ENCODE measurements at regions not wholly inside any gene's neighbourhood (a gene's known extent, or its start where the extent isn't known, plus 50 kb on each side); places are given as distances from the start of the nearest gene placed in this dataset.
"Not testable (repeated sequence)": the region's sequence is repeated elsewhere in the genome, so short reads cannot be mapped to it uniquely, and the experiment has no call there.

DNA sequence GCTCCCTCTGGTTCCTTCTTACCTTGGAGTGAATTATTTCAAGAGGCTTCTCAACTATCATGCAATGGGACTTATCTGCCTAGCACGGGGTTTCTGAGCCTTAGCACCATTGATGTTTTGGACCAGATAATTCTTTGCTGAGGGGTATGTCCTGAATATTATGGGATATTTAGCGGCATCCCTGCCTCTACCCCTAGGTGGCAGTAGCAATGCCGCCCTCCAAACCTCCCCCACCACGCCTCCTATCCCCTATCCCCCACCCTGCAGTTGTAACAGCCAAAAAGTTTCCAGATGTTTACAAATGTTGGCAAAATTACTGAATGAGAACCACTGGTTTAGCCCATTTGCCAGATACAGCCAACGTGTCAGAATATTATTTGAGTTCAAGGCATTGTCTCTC, 125.5 kb downstream of the POSTN start:
- DNase-seq: no peak

DNA sequence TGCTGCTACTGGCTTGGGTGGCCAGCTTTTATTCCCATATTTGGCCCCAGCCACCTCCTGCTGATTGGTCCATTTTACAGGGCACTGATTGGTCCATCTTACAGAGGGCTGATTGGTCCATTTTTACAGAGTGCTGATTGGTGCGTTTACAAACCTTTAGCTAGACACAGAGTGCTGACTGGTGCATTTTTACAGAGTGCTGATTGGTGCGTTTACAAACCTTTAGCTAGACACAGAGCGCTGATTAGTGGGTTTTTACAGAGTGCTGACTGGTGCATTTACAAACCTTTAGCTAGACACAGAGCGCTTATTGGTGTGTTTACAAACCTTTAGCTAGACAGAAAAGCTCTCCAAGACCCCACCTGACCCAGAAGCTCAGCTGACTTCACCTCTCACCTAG, 126.3 kb downstream of the POSTN start:
- DNase-seq: not testable (repeated sequence)

DNA sequence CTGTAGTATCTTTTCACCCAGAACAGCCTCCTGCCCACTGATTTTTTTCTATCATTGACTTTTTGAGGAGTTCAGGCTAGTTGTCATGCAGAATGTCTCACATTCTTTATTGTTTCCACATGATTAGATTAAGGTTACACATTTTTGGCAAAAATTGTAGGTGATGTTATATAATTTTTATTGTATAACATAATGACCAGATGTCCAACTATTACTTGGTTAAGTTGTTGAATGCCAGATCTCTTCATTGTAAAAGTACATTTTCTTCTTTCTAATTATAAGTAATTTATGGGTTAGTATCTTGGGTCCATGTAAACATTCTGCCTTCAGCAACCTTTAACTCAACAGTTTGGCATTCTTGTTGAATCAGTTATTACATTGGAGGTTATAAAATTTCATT, 138.4 kb downstream of the POSTN start:
- DNase-seq: no peak

DNA sequence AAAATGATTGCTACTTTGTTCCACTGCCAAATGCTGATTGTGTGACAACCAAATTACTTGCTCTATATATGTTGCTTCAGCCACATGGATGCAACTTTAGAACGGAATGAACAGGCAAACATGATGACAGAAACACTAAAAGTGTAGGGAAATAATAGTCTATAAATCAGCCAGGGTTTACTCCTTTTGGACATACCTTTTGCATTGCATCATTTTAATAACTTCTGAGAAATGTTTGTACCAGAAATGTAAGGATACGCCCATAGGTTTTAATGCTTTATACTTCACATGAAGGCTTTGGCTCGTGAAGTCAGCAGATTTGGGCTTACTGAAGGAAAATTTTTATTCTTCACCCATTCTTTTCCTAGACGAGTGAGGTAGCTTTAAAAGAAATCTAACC, 141.0 kb downstream of the POSTN start:
- DNase-seq: no peak

DNA sequence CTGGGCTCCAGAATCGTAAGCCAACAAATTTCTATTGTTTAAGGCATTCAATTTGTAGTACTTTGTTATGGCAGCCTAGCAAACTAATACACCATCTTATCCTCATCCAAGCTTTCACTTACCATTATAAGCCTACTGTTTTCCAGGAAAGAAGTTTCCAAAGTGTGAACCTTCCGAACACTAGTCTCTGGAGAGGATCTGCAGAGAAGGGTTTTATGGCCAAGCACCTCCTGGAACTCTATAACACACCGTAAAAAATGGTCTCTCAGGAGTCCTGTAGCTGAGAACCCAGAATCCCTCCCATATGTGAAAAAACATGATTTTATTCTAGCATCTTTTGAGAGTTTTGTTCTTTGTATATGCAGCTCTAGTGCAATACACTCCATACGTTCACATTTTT, 142.1 kb downstream of the POSTN start:
- no peak for DNase-seq

DNA sequence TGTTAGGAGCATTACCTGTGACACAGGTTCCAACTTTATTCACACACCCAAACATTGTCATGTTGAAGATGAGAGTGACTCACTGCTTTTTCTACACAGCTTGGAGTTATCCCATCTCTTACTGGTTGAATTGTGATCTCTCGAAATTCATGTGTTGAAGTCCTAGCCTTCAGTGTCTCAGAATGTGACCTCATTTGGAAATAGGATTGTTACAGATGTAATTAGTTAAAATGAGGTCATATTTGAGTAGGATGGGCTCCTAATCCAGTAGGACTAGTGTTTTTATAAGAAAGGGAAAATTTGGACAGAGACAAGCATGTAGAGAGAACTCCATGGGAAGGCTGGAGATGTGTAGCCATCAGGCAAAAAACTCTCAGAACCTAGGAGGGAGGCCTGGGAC, 142.5 kb downstream of the POSTN start:
- no peak for DNase-seq

DNA sequence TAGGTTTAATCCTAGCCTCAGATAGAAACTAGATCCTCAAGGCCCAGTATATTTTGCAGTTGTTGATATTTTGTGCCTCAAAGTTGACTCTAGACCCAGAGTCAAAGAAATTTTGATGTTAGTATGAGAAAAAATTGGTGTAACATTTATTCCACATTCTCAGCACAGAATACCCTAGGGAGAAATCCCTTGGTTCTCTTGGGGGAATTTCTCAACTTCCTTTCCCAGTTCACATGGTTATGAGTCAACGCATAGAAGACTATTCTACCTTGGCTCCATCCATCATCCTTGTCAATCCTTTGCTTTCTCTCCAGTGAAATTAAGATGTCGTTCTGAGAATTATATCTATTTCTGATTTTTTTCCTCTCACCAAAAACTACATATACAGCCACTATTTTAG, 145.3 kb downstream of the POSTN start:
- DNase-seq: no peak

DNA sequence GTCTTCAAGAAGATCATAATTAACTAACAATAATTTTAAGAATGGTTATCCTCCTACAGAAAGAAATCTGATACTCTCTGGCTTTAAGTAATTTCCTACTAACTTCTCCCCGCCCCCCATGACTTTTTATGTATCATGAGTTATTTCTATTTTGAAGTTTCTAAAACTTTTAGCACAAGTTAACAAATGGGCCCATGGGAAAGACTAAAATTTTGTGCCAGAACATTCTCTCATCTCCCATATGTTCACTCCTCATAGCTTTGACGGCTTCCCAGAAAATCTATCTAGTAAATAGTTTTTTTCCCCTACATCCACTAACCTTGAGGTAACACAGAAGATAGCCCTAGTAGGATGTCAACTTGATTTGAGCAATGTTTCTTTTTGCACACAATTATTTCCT, 148.3 kb downstream of the POSTN start:
- no peak for DNase-seq

DNA sequence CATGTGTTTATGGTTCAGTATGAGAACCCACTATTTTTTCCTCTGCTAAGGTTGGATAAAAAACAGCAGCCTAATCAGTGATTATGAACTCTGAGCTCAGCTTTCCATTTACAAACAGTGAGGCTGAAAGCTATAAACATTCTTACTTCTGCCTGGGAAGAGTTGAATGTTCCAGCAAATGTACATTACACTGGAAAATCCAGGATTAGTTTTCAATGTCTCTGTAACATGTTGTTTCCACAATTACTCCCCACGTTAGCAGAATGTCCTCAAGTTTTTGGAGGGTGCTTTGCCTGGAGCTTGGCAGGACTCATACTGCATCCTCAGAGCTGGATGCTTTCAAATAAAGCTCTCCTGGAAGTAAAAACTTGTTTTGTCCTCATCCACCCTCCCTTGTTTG, 150.4 kb downstream of the POSTN start:
- DNase-seq: no peak

DNA sequence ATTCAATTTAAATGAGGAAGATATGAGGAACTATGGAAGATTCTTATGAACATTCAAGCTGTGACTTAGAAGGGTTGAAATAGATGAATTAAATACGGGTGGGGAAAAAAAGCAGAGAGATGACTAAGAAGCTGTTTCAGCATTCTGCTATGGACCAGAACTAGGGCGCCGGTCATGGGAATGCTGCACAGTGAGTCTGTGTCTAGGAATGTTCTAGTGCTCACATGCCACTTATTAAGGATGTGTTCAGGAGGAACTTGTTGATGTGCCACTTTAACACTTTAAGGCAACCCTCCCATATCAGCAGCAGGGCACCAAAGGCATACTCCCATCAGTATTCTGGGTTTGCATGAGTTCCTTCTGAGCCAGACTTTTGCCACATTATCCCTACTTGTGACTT, 152.1 kb downstream of the POSTN start:
- no peak for DNase-seq

DNA sequence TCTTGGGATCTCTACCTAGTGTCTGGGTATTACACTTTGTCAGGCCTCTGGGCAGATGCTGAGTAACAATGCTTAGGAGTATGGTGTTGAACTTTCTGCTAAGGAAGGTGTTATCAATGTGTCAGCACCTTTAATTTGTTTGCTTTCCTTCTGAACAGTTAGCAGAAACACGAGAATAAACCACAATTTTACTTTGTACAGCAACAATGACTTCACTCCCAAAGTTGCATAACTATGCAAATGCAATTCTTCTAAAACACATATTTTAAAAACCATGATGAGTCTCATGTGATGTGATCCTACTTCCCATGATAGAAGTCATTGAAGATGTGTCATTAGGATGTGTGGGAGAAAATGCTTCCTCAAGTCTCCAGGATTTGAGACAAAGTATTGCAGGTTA, 155.0 kb downstream of the POSTN start:
- DNase-seq: no peak

DNA sequence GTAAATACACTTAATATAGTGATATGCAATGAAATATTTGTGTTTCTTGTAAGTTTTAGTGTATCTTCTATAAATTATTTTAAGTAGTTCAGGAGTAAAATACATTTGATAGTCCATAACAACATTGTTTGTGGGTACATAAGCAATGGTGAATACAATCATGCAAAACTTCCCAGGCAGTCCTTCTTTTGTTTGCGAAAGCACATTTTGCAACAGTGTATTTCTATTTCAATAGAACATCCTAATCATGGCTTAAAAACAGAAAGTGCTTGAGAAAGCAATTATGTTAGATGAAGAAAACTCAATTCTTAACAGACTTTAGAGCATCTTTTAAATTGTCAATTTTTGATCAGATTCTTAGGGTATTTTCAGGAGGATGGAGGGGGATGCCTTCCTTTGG, 155.6 kb downstream of the POSTN start:
- no peak for DNase-seq

DNA sequence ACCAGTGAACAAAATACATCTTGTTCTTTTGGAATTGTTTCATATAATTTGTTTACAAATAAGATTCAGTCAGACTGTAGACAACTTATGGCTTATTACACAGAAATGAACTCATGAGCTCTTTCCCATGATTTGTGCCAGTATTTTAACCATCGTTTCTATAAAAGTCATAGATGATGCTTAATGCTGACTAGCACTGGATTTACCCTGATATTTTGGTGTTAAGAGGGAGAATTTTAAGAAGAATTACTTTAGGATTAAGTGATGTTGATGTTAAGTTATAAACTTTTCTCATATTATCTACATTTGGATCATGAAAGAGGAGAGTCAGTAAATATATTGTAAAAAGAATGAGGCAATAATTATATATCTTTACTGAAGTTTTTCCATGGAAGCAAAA, 162.7 kb downstream of the POSTN start:
- no peak for DNase-seq

DNA sequence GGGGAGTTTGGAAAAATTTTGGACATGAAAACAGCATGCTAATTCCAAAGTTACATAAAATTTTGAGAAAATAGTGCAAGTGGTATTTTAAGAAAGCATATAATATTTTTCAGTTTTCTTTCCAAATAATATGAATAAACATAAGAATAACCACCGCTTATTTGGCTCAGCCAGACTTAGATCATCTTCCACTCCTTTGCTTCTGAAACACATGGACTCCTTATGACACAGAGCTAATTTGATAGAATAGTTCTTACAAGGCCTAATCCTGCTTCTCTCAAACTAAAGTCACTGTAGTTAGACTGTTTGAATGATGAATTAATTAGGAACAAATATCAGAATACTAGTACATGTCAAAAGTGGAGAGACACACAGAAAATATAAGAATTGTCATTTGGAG, 165.5 kb downstream of the POSTN start:
- DNase-seq: no peak

DNA sequence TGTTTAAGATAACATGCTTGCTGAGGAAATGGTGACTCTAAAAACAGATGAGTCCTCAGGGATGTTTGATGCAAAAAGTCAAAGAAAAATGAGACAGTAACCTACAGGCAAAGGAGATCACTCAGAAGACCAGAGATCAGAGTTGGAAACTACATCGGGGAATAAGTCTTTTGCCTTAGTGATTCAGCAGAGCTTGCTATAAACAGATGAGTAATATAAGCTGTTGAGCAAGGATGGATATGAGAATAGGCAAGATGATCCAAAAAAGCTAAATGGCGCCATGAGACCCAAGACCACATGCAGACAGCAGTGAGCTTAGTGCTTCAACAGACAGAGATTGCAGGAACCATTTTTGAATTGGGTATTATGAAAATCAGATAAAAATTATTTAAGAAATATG, 168.6 kb downstream of the POSTN start:
- DNase-seq: no peak

DNA sequence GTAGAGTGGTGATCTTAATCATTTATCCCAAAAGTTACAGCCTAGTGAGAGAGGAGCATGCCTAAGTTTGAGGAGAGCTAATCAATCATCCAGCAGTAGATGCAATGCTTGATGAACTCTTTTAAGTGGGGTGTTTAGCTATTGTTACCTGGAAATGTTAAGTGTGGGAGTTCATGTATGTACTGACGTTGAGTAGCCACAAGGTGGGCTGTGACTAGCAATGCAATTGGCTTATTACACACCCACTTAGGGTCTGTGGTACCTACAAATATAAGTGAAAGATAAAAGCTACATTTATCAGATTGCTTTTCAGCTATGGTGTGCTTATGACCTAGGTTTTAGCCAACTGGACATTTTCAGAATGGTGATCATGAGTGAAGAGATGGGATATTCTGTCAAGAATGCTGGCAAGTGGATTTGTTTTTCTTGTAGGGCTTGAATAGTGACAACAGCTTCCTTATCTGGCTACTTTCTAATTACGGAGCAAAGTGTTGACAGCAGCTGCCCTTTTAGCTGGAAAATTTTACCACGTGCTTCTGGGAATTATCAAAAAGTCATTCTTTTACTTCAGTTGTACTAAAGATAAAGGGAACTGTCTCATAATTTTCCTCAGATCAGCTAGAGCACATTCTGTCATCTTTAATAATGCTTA, 170.6 kb downstream of the POSTN start:
- no peak for DNase-seq

DNA sequence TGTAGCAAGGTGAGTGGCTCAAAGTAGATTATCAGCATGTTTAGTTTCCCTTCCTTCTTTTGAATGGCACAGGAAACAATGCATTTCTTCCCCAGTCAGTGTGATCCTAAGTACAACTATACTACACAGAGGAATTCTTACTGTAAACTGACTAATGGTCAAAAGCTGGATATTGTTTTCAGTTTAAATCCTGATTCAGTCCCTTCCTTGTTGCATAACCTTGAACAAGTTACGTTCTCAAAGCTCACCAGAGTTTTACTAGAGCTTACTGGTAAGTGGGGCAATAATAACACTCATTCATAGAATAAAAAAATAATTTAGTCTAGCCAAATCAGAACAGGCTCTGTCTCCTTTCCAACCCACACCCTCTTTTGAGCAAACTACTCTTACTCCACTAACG, 180.1 kb downstream of the POSTN start:
- DNase-seq: no peak

DNA sequence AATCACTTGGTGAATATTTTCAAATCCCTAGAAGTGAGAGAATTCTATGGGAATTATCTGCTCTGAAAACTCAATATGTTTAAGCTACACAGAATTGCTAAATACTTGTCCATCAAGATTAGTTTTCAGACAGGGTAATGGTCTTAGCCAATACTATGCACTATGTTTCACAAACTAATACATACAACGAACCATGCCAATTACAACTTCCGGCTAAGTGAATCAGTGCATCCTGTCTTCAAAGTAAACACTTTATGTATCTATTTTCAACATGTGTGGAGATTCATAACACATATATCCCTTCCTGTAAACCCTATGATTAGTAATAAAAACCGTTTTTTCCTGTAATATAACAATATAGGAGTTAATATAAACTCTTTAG, 181.5 kb downstream of the POSTN start:
- no peak for DNase-seq

DNA sequence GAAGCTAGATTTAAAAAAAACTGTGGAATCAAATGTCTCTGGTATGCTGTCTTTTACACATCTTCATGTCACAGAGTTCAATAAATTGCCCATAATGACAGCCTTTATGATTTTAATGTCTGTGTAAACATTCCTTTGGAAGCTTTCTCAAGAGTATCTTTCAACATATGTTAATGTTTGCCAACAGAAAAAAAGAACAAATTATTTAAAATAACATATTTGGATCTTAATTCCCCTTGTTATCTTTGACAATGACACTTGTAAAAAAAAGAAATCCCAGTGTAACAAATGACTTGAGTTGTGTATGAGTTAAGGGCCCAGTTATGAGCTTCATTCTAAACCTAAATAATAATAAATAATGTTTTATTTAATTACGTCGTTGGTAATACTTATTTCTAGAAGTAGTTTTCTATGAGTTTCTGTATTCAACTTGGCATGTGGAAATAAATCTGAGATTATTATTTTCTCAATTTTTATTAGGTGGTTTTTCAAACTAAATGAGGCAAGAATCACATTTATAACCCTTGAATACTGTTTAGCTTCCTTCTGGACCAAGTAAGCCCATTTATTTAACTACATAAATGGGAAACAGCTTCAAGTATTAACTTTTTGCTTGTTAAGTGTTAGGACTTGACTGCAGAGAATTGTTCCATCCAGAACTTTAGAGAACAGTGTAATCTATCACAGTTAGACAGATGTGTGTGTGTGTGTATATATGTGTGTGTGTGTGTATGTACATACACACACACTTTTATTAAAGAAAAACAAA, 182.1 kb downstream of the POSTN start:
- no peak for DNase-seq

DNA sequence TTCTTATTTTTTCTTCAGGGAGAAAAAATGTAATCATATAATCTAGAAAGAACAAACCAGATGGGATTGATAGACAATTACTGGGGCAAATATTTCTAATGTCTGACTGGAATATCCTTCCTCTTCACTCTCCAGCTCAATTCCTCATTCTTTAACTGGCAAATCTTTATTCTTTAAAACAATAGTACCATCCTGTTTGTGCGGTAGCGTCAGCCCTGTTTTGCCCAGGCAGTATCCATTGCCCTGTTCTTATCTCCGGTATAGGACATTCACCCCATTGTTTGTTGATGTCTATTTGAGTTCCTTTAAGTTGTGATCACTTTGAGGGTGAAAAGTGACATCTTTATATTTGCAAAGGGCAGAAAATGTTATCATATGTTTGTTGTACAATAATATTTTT, 185.4 kb downstream of the POSTN start:
- DNase-seq: no peak

DNA sequence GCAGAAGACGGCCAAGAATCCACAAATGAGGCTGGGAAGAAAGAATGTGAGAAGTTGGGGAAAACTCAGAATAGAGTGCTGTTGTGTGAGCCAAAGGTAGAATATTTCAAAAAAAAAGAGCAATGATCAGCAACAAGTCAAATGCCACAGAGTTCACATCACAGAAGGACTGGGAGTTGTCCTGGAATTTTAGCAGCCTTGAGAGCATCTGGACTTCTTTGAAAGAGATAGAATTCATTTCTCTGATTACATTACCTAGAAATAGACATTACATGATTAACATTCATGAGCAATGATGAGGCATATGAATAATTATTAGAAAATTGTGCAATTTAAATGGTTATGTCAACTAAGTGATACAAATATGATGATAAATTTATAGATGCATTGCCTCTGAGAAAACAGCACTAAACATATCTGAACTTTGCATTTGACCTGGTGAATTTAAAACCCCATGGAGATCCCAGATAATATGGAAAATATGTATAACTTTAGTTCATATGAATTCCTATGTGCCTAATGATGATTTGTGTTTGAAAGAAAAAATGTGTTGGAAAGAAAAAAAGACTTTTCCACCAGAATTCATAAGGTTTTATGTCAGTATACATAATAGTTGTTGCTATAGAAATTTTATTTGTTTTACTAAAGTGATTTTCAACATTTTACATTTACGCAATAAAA, 186.2 kb downstream of the POSTN start:
- no peak for DNase-seq

DNA sequence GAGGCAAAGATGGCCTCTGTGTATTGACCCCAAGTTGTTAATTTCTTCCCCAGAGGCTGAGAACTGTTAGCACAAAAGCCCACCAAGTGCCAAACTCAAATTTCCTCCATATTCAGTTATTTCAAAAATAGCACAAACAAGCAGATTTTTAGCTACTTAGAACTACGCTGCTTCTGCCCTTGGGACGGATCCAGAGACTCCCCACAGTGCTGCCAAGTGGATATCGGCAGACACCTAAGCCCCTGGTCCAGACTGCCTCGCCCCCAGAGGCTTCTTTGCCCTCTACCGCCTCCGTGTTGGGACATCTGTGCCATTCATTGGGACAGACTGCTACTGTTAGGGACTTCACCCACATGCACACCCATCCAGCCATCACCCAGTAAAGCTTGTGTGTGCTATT, 188.3 kb downstream of the POSTN start:
- no peak for DNase-seq

DNA sequence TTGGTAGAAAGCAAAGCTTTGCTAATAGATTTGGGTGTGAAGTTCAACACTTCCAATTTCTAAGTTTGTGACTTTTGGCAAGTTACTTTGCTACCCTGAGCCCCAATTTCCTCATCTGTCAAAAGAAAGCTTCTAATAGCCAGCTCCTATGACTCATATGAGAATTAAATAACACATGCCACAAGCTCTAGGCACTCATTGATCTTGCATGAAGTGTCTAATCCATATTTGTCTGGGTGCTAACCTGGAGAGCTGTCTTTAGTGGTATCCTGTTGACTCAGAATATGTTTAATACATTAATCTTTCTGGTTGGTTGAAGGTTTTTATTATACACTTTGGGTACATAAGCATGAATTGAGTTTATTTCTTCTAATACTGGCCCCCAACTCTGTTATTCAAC, 188.8 kb downstream of the POSTN start:
- no peak for DNase-seq

DNA sequence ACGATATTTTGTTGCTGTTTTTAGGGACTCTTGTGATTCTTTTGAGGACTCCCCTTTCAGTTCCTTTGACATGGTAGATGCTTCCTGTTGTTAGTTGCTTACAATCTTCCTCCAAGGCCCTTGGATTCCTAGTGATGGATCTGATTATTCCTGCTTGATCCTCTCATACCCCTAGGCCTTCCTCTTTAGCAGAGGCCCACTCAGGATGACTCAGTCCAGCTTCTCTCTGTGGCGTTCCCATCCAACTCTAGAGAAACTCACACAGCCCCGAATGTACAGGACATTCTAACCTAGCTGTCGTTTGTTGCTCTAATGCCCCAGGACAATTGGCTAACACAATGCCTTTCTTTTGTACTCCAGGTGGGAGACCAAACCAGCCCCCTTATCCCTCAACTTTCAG, 191.4 kb downstream of the POSTN start:
- no peak for DNase-seq

DNA sequence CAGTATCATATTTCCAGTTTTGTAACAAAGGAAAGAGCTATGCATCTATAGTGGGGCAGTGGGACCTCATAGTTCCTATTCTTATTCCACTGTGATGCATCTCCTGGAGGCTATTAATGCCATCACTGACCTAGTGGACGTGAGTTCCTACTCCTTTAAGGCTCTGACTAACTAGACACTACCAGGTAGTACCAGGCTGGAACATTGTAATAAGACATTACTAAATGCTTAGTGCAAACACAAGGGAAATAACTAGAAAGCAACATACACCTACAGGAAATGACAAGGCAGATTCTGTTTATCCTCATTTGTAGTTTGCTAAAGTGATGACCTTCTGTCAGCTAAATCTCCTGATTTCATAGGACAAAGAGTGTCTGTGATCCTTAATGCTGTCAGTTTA, 192.5 kb downstream of the POSTN start:
- no peak for DNase-seq
